ENCODE measurements at regions not wholly inside any gene's neighbourhood (a gene's known extent, or its start where the extent isn't known, plus 50 kb on each side); places are given as distances from the start of the nearest gene placed in this dataset.

DNA sequence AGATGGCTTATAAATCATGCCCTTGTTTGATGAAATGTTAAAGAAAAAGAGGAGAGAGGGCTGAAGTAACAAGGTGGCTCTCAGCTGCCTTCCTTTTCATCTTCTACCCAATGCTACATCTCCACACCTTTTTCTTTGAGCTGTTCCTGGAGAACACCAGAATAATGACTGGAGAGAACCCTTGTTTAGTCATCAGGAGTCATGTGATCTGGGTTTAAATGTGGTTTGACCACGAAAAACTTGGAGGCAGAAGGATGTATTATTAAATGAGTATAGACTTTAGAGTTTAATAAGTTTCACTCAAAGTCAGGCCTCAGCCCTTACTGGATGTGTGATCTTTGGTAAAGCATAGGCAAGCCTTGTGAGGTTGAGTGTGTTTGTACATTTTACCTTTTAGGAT is 230.3 kb upstream of the TBL1XR1 start:
- no peaks in the 10 kb centered on the region for H3K27me3 Mint-ChIP-seq
- ChIA-PET CTCF (no interaction called here), POLR2A (no interaction called here)
- H3K9me3 Mint-ChIP-seq (ENCODE audit: insufficient read depth), result no peaks in the 10 kb centered on the region
- ATAC-seq (ENCODE audit: low read depth) (no peak), DNase-seq (peak; percentile 10)
- intact Hi-C loops (cut with micrococcal nuclease), result no loop called here
- Histone ChIP-seq H4K20me1 (ENCODE audit: control insufficient read depth, insufficient read depth, low read length, poor library complexity, severe bottlenecking) (no peaks in the 10 kb centered on the region), H3K27ac (ENCODE audit: low read length in 2 of 2) (peak overlapping the region in 1 of 2 donors; percentile 40), H3K27me3 (replicated peaks in 1 of 4; ENCODE audit: control extremely low read depth in 1 of 4, control insufficient read depth in 3 of 4, insufficient read depth in 4 of 4, low read length in 3 of 4) (no peaks in the 10 kb centered on the region), H3K9ac (ENCODE audit: low read length) (peak overlapping the region; percentile 36), H3K9me3 (ENCODE audit: control extremely low read depth in 1 of 3, control insufficient read depth in 2 of 3, insufficient read depth in 1 of 3, low read length in 2 of 3) (no peaks in the 10 kb centered on the region), H3K4me2 (replicated peaks; ENCODE audit: low read depth, low read length, poor library complexity, severe bottlenecking) (peak overlapping the region; percentile 48), H3K4me1 (ENCODE audit: control insufficient read depth in 2 of 2, insufficient read depth in 2 of 2, low read length in 2 of 2) (peaks cover 6 to 8% of the 10 kb centered on the region in 2 donors), H2AFZ (ENCODE audit: insufficient read depth, low read depth, low read length, poor library complexity, severe bottlenecking) (peak overlapping the region; percentile 70), H3K79me2 (ENCODE audit: control insufficient read depth, insufficient read depth, low read length) (no peaks in the 10 kb centered on the region), H3K4me3 (ENCODE audit: control extremely low read depth in 1 of 5, extremely low read depth in 1 of 5, insufficient read depth in 1 of 5, low read depth in 2 of 5, low read length in 4 of 5) (peak overlapping the region in 2 of 5 experiments; percentile 14 to 16), H3K36me3 (replicated peaks in 1 of 2; ENCODE audit: control extremely low read depth in 1 of 2, control insufficient read depth in 1 of 2, extremely low read depth in 1 of 2, insufficient read depth in 2 of 2, low read length in 1 of 2) (no peaks in the 10 kb centered on the region)
- H3K4me3 Mint-ChIP-seq, result peak overlapping the region; percentile 40
- 0% methylated on average over 1 of the region's 1 CpG for WGBS (ENCODE audit: insufficient coverage)
- TF ChIP-seq, protein P1, sequence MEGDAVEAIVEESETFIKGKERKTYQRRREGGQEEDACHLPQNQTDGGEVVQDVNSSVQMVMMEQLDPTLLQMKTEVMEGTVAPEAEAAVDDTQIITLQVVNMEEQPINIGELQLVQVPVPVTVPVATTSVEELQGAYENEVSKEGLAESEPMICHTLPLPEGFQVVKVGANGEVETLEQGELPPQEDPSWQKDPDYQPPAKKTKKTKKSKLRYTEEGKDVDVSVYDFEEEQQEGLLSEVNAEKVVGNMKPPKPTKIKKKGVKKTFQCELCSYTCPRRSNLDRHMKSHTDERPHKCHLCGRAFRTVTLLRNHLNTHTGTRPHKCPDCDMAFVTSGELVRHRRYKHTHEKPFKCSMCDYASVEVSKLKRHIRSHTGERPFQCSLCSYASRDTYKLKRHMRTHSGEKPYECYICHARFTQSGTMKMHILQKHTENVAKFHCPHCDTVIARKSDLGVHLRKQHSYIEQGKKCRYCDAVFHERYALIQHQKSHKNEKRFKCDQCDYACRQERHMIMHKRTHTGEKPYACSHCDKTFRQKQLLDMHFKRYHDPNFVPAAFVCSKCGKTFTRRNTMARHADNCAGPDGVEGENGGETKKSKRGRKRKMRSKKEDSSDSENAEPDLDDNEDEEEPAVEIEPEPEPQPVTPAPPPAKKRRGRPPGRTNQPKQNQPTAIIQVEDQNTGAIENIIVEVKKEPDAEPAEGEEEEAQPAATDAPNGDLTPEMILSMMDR (IDR thresholded peaks at IDR 0.05), result no peak
- no peak for TF ChIP-seq EZH2 (IDR thresholded peaks at IDR 0.05; ENCODE audit: borderline replicate concordance, insufficient read depth, low read depth, low read length, poor library complexity, severe bottlenecking)
- H3K4me1 Mint-ChIP-seq, result peaks cover 11% of the 10 kb centered on the region
- peak overlapping the region; percentile 74 for H3K27ac Mint-ChIP-seq

DNA sequence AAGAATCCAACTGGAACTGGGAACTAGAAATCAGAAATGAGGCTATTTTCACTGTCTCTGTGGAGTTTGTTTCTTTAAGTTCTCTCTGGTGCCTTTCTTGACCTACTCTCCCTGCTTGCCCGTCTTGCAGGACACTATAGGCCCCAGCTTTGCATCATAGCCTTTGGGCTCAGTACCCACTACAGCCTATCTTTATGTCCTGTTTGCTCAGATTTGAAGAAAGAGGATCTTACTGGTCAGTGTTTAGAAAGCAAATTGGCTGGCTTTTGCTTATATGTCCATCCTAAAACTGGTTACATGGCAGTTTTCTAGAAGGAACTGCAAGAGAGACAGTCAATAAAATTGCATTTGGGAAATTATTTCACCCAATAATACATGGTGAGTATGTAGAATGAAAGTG is 231.8 kb upstream of the TBL1XR1 start:
- H3K79me2 ChIP-seq (ENCODE audit: control insufficient read depth, insufficient read depth, low read length), result no peaks in the 10 kb centered on the region
- H3K27me3 Mint-ChIP-seq, result no peaks in the 10 kb centered on the region

More for the DNA sequence above, 231.8 kb upstream of the TBL1XR1 start:
- H3K27ac ChIP-seq (ENCODE audit: low read length in 2 of 2), result no peak overlapping the region
- H3K9me3 ChIP-seq (ENCODE audit: control extremely low read depth in 1 of 3, control insufficient read depth in 2 of 3, insufficient read depth in 1 of 3, low read length in 2 of 3), result no peaks in the 10 kb centered on the region
- Mint-ChIP-seq H3K4me1 (peaks cover 11% of the 10 kb centered on the region), H3K27ac (no peak overlapping the region), H3K9me3 (ENCODE audit: insufficient read depth) (no peaks in the 10 kb centered on the region), H3K4me3 (no peak overlapping the region)
- no peak overlapping the region for H2AFZ ChIP-seq (ENCODE audit: insufficient read depth, low read depth, low read length, poor library complexity, severe bottlenecking)
- H3K27me3 ChIP-seq (replicated peaks in 1 of 4; ENCODE audit: control extremely low read depth in 1 of 4, control insufficient read depth in 3 of 4, insufficient read depth in 4 of 4, low read length in 3 of 4), result no peaks in the 10 kb centered on the region
- H4K20me1 ChIP-seq (ENCODE audit: control insufficient read depth, insufficient read depth, low read length, poor library complexity, severe bottlenecking), result no peaks in the 10 kb centered on the region
- DNase-seq (no peak), ATAC-seq (ENCODE audit: low read depth) (no peak)
- H3K4me3 ChIP-seq (ENCODE audit: control extremely low read depth in 1 of 5, extremely low read depth in 1 of 5, insufficient read depth in 1 of 5, low read depth in 2 of 5, low read length in 4 of 5), result no peak overlapping the region
- intact Hi-C loops (cut with micrococcal nuclease), result no loop called here
- CTCF ChIA-PET, result no interaction called here
- H3K36me3 ChIP-seq (replicated peaks in 1 of 2; ENCODE audit: control extremely low read depth in 1 of 2, control insufficient read depth in 1 of 2, extremely low read depth in 1 of 2, insufficient read depth in 2 of 2, low read length in 1 of 2), result no peaks in the 10 kb centered on the region
- POLR2A ChIA-PET, result no interaction called here
- H3K4me2 ChIP-seq (replicated peaks; ENCODE audit: low read depth, low read length, poor library complexity, severe bottlenecking), result no peak overlapping the region
- peaks cover 6 to 8% of the 10 kb centered on the region in 2 donors for H3K4me1 ChIP-seq (ENCODE audit: control insufficient read depth in 2 of 2, insufficient read depth in 2 of 2, low read length in 2 of 2)
- no CpG with 5 or more reads among the region's 1 CpG for WGBS (ENCODE audit: insufficient coverage)
- no peak overlapping the region for H3K9ac ChIP-seq (ENCODE audit: low read length)
- TF ChIP-seq, protein P1 (IDR thresholded peaks at IDR 0.05), result no peak
- no peak for TF ChIP-seq EZH2 (IDR thresholded peaks at IDR 0.05; ENCODE audit: borderline replicate concordance, insufficient read depth, low read depth, low read length, poor library complexity, severe bottlenecking)
